Endothelial cell (in vitro differentiated cells): ENCODE measurements at regions not wholly inside any gene's neighbourhood (a gene's known extent, or its start where the extent isn't known, plus 50 kb on each side); places are given as distances from the start of the nearest gene placed in this dataset.

Experiments
- DNase-seq: peaks from one replicate; pipeline ENCODE4 v3.0.0; 2021; ENCODE audit warnings: low spot score
- H3K27ac Mint-ChIP-seq: one replicate; pipeline ENCODE4 v1.8.0; 2021; ENCODE audit warnings: mixed read lengths, inconsistent platforms; ENCODE audit not compliant: unreplicated experiment
- H3K27me3 Mint-ChIP-seq: one replicate; pipeline ENCODE4 v1.8.0; 2021; ENCODE audit warnings: mild to moderate bottlenecking, moderate library complexity, mixed read lengths, inconsistent platforms; ENCODE audit not compliant: unreplicated experiment
- H3K36me3 Mint-ChIP-seq: one replicate; pipeline ENCODE4 v1.8.0; 2021; ENCODE audit warnings: mild to moderate bottlenecking, low read depth, mixed read lengths, inconsistent platforms; ENCODE audit not compliant: unreplicated experiment
- H3K4me1 Mint-ChIP-seq: one replicate; pipeline ENCODE4 v1.8.0; 2021; ENCODE audit warnings: mild to moderate bottlenecking, mixed read lengths, inconsistent platforms; ENCODE audit not compliant: unreplicated experiment
- H3K4me3 Mint-ChIP-seq: one replicate; pipeline ENCODE4 v1.8.0; 2021; ENCODE audit warnings: mild to moderate bottlenecking, mixed read lengths, inconsistent platforms; ENCODE audit not compliant: unreplicated experiment
- H3K9me3 Mint-ChIP-seq: one replicate; pipeline ENCODE4 v1.8.0; 2021; ENCODE audit warnings: mixed read lengths, inconsistent platforms; ENCODE audit not compliant: unreplicated experiment
- TF ChIP-seq, protein P1 (sequence below): fragments of 200-600 bp; sonication (generic); IDR thresholded peaks from one replicate; pipeline ENCODE4 v1.5.0; 2021; ENCODE audit warnings: antibody characterized with exemption; ENCODE audit not compliant: unreplicated experiment

DNA sequence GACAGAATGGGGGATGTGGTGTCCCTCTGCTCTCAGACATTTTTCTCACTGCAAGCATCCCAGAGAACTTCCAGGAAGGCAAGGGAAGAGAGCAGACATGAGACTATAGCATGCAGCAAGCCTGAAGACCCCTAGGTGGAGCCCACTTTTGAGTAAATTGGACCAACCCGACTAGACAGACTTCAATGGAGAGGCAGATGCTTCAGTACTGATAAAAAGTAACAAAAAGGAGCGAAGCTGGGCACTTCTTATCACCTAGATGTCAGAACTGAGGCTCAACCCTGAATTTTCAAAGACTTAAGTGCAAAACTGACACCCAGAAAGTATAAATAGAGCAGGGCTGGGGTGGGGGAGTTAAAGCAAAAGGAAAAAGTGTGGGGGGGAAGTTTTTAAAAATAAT, 130.8 kb downstream of the PMP22 start:
- DNase-seq, result no peak
- no peak overlapping the region for H3K4me3 Mint-ChIP-seq
- no peaks in the 10 kb centered on the region for H3K9me3 Mint-ChIP-seq
- TF ChIP-seq, protein P1, sequence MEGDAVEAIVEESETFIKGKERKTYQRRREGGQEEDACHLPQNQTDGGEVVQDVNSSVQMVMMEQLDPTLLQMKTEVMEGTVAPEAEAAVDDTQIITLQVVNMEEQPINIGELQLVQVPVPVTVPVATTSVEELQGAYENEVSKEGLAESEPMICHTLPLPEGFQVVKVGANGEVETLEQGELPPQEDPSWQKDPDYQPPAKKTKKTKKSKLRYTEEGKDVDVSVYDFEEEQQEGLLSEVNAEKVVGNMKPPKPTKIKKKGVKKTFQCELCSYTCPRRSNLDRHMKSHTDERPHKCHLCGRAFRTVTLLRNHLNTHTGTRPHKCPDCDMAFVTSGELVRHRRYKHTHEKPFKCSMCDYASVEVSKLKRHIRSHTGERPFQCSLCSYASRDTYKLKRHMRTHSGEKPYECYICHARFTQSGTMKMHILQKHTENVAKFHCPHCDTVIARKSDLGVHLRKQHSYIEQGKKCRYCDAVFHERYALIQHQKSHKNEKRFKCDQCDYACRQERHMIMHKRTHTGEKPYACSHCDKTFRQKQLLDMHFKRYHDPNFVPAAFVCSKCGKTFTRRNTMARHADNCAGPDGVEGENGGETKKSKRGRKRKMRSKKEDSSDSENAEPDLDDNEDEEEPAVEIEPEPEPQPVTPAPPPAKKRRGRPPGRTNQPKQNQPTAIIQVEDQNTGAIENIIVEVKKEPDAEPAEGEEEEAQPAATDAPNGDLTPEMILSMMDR, result no peak
- H3K4me1 Mint-ChIP-seq, result no peaks in the 10 kb centered on the region
- H3K27ac Mint-ChIP-seq, result no peak overlapping the region
- H3K27me3 Mint-ChIP-seq, result no peaks in the 10 kb centered on the region
- no peaks in the 10 kb centered on the region for H3K36me3 Mint-ChIP-seq

DNA sequence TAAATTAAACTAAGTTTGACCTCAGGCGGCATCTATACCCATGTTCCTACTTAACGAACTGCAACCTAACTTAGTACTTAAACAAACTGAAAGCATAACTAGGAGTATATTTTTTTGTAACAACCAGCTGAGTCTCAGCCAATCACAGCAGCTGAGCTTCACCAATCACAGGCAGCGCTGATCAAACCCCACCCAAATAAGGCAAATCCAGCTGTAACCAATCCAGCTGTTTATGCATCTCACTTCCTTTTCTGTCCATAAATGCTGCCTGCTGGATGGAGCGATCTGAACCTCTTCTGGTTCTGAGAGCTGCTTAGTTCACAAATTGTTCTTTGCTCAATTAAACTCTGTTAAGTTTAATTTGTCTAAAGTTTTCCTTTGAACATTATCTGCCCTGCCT, 131.3 kb downstream of the PMP22 start:
- no peaks in the 10 kb centered on the region for H3K27me3 Mint-ChIP-seq
- H3K27ac Mint-ChIP-seq, result no peak overlapping the region
- TF ChIP-seq, protein P1, result no peak
- no peak overlapping the region for H3K4me3 Mint-ChIP-seq
- no peaks in the 10 kb centered on the region for H3K36me3 Mint-ChIP-seq
- no peaks in the 10 kb centered on the region for H3K9me3 Mint-ChIP-seq
- no peaks in the 10 kb centered on the region for H3K4me1 Mint-ChIP-seq
- DNase-seq, result no peak

DNA sequence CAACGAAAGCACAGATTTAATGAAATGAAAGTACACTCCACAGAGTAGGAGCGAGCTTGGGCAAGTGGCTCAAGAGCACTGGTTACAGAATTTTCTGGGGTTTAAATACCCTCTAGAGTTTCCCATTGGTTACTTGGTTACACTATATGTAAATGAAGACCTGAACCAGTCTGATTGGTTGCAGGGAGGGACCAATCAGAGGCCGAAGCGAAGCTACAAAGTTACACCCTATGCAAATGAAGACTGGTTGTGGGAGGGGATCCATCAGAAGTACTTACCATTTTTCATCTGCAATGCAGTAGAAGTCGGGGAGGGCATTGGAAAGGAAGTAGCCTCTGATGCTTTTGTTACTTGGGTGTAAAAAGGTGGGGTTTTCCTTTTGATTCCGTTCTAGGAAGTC, 132.0 kb downstream of the PMP22 start:
- TF ChIP-seq, protein P1, result no peak
- Mint-ChIP-seq H3K9me3 (no peaks in the 10 kb centered on the region), H3K4me1 (no peaks in the 10 kb centered on the region), H3K27me3 (no peaks in the 10 kb centered on the region), H3K4me3 (no peak overlapping the region), H3K36me3 (no peaks in the 10 kb centered on the region), H3K27ac (no peak overlapping the region)
- DNase-seq, result no peak

DNA sequence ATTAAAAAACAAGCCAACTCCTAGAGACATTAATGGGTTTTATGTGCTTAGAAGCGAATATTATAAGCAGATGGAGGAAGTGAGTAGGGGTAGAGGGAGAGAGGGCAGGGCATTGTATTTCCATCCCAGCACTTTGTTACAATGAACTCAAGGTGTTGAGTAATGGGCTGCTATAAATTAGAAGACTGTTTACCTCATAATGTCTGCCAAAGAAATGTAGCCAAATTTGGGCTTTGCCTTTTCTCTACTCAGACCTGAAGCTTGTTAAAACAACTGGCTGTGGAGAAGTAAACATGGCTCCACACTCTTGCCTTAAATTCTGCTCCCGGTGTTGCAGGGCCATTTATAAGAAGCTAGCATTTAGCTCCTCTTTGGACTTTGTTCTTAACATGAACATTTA, 134.7 kb downstream of the PMP22 start:
- TF ChIP-seq, protein P1, result no peak
- no peaks in the 10 kb centered on the region for H3K4me1 Mint-ChIP-seq
- H3K9me3 Mint-ChIP-seq, result no peaks in the 10 kb centered on the region

DNA sequence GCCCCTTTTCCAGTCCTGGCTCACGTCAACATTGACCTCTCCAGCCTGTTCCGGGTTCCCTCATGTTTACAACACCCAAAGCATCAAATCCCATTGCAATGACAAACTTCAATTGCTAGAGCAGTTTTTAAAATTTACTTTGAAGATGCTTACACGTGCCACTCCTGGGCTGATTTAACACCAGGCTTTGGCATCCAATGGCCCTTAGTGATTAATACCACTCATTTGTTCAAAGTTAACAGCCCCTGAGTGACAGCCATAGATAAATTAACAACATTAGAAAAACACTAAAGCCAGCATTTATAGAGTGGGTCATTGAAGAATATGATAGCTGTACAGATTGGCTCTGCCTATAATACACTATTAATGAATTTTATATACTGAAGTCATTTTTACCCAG, 135.1 kb downstream of the PMP22 start:
- no peak overlapping the region for H3K4me3 Mint-ChIP-seq
- no peaks in the 10 kb centered on the region for H3K36me3 Mint-ChIP-seq
- DNase-seq, result no peak
- TF ChIP-seq, protein P1, result no peak
- no peaks in the 10 kb centered on the region for H3K9me3 Mint-ChIP-seq
- no peak overlapping the region for H3K27ac Mint-ChIP-seq
- no peaks in the 10 kb centered on the region for H3K4me1 Mint-ChIP-seq
- no peaks in the 10 kb centered on the region for H3K27me3 Mint-ChIP-seq

More for the DNA sequence above, 134.7 kb downstream of the PMP22 start:
- Mint-ChIP-seq H3K27me3 (no peaks in the 10 kb centered on the region), H3K27ac (no peak overlapping the region), H3K4me3 (no peak overlapping the region), H3K36me3 (no peaks in the 10 kb centered on the region)
- DNase-seq, result no peak
